ENCODE measurements at regions not wholly inside any gene's neighbourhood (a gene's known extent, or its start where the extent isn't known, plus 50 kb on each side); places are given as distances from the start of the nearest gene placed in this dataset.
"Not testable (repeated sequence)": the region's sequence is repeated elsewhere in the genome, so short reads cannot be mapped to it uniquely, and the experiment has no call there.

GRCh38 chr14:71395151-71395604, 487.9 kb downstream of the PCNX1 start:
- no peak for DNase-seq (ENCODE audit: low read depth in 2 of 2)

GRCh38 chr14:71395636-71396035, 488.4 kb downstream of the PCNX1 start:
- no peak for DNase-seq (ENCODE audit: low read depth in 2 of 2)

- no peak for DNase-seq (ENCODE audit: low read depth in 2 of 2)
Observed at GRCh38 chr14:71396050-71396677, 488.9 kb downstream of the PCNX1 start.

- DNase-seq (ENCODE audit: low read depth in 2 of 2): no peak
Observed at GRCh38 chr14:71397371-71397770, 490.1 kb downstream of the PCNX1 start.

GRCh38 chr14:71398450-71398849, 491.2 kb downstream of the PCNX1 start:
- no peak for DNase-seq (ENCODE audit: low read depth in 2 of 2)

GRCh38 chr14:71399057-71399487, 491.8 kb downstream of the PCNX1 start:
- DNase-seq (ENCODE audit: low read depth in 2 of 2): no peak

GRCh38 chr14:71400871-71401321, 493.6 kb downstream of the PCNX1 start:
- DNase-seq (ENCODE audit: low read depth in 2 of 2): no peak

- not testable (repeated sequence) for DNase-seq (ENCODE audit: low read depth in 2 of 2)
Observed at GRCh38 chr14:71402415-71402814, 495.2 kb downstream of the PCNX1 start.

- DNase-seq (ENCODE audit: low read depth in 2 of 2): peak in 1 of 2 donors; percentile 30
Observed at GRCh38 chr14:71403656-71404055, 496.4 kb downstream of the PCNX1 start.

- no peak for DNase-seq (ENCODE audit: low read depth in 2 of 2)
Observed at GRCh38 chr14:71405676-71406075, 498.4 kb downstream of the PCNX1 start.

GRCh38 chr14:71408362-71409030, 501.2 kb downstream of the PCNX1 start:
- no peak for DNase-seq (ENCODE audit: low read depth in 2 of 2)

- DNase-seq (ENCODE audit: low read depth in 2 of 2): no peak
Observed at GRCh38 chr14:71410578-71411284, 503.5 kb downstream of the PCNX1 start.

- no peak for DNase-seq (ENCODE audit: low read depth in 2 of 2)
Observed at GRCh38 chr14:71411285-71411595, 504.0 kb downstream of the PCNX1 start.

GRCh38 chr14:71411738-71412137, 504.5 kb downstream of the PCNX1 start:
- no peak for DNase-seq (ENCODE audit: low read depth in 2 of 2)

- DNase-seq (ENCODE audit: low read depth in 2 of 2): no peak
Observed at GRCh38 chr14:71414631-71415403, 507.6 kb downstream of the PCNX1 start.

GRCh38 chr14:71415404-71415690, 508.1 kb downstream of the PCNX1 start:
- no peak for DNase-seq (ENCODE audit: low read depth in 2 of 2)

- no peak for DNase-seq (ENCODE audit: low read depth in 2 of 2)
Observed at GRCh38 chr14:71416392-71416791, 509.1 kb downstream of the PCNX1 start.

GRCh38 chr14:71418532-71419245, 511.4 kb downstream of the PCNX1 start:
- no peak for DNase-seq (ENCODE audit: low read depth in 2 of 2)

- DNase-seq (ENCODE audit: low read depth in 2 of 2): no peak
Observed at GRCh38 chr14:71423481-71423880, 508.7 kb upstream of the RGS6 start.

GRCh38 chr14:71424941-71425340, 507.3 kb upstream of the RGS6 start:
- DNase-seq (ENCODE audit: low read depth in 2 of 2): no peak

GRCh38 chr14:71426001-71426400, 506.2 kb upstream of the RGS6 start:
- DNase-seq (ENCODE audit: low read depth in 2 of 2): no peak

GRCh38 chr14:71429902-71430301, 502.3 kb upstream of the RGS6 start:
- DNase-seq (ENCODE audit: low read depth in 2 of 2): no peak
